SH-SY5Y (cell line): ENCODE measurements at regions not wholly inside any gene's neighbourhood (a gene's known extent, or its start where the extent isn't known, plus 50 kb on each side); places are given as distances from the start of the nearest gene placed in this dataset.

Experiments used
- GATA2 ChIP-seq: IDR thresholded peaks from 2 replicates; pipeline ENCODE4 v1.6.1; 2011; ENCODE audit warnings: mild to moderate bottlenecking, low read depth, low read length
- GATA3 ChIP-seq: IDR thresholded peaks from 2 replicates; pipeline ENCODE4 v1.6.1; 2011; ENCODE audit warnings: low read depth, mild to moderate bottlenecking, low read length, moderate library complexity

DNA sequence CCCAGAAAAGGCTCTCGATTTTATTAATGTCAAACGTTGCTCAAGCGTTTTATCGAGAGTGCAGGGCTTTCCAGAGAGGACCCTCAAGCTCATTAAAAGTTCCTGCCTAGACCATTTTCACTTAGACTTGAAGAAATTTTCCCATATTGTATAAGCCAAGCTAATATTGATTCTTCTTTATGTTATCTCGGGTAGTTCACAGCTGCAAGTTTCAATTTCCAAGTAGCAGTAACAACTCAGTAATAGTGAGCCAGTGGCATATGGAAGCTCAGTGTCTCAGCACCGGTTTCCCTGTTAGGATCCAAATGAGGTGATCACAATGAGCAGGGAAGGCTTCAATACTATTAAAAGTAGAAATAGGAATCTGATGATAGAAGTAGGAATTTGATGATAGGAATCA lies 274.5 kb downstream of the TMX3 start:
- TF ChIP-seq GATA3 (no peak), GATA2 (no peak)
